ENCODE measurements at regions not wholly inside any gene's neighbourhood (a gene's known extent, or its start where the extent isn't known, plus 50 kb on each side); places are given as distances from the start of the nearest gene placed in this dataset.
"Not testable (repeated sequence)": the region's sequence is repeated elsewhere in the genome, so short reads cannot be mapped to it uniquely, and the experiment has no call there.

DNA sequence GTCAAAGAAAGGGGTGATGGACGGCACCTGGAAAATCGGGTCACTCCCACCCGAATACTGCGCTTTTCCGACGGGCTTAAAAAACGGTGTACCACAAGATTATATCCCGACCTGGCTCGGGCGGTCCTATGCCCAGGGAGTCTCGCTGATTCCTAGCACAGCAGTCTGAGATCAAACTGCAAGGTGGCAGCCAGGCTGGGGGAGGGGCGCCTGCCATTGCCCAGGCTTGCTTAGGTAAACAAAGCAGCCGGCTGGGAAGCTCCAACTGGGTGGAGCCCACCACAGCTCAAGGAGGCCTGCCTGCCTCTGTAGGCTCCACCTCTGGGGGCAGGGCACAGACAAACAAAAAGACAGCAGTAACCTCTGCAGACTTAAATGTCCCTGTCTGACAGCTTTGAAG lies 413.8 kb upstream of the CTSO start:
- TF ChIP-seq, protein P1, sequence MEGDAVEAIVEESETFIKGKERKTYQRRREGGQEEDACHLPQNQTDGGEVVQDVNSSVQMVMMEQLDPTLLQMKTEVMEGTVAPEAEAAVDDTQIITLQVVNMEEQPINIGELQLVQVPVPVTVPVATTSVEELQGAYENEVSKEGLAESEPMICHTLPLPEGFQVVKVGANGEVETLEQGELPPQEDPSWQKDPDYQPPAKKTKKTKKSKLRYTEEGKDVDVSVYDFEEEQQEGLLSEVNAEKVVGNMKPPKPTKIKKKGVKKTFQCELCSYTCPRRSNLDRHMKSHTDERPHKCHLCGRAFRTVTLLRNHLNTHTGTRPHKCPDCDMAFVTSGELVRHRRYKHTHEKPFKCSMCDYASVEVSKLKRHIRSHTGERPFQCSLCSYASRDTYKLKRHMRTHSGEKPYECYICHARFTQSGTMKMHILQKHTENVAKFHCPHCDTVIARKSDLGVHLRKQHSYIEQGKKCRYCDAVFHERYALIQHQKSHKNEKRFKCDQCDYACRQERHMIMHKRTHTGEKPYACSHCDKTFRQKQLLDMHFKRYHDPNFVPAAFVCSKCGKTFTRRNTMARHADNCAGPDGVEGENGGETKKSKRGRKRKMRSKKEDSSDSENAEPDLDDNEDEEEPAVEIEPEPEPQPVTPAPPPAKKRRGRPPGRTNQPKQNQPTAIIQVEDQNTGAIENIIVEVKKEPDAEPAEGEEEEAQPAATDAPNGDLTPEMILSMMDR (IDR thresholded peaks at IDR 0.05; ENCODE audit: borderline replicate concordance, extremely low read depth, low read length, poor library complexity, severe bottlenecking) = not testable (repeated sequence)
- TF ChIP-seq EZH2 (IDR thresholded peaks at IDR 0.05; ENCODE audit: borderline replicate concordance, low read depth, low read length, severe bottlenecking) = not testable (repeated sequence)
